ENCODE measurements at regions not wholly inside any gene's neighbourhood (a gene's known extent, or its start where the extent isn't known, plus 50 kb on each side); places are given as distances from the start of the nearest gene placed in this dataset.

DNA sequence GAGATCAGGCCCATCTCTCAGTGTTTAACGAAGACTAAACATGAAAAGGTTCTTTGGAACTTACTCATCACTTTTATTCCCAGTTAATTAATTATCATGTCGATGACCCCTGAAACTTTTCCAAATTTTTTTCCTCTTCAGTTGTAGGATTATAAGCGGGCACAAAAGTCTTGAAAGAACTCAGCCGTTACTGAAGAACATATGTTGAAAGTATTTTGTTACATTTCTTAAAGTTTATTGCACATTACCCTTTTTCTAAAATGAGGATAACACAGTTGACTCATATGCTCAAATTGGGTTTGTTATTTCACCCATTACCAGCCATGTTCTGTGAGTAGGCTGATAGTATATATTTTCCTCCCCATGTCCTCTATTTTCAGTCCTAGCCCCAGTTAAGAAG, 75.9 kb upstream of the COL3A1 start:
- no peak for TF ChIP-seq CTCF (IDR thresholded peaks at IDR 0.05; ENCODE audit: insufficient read depth in 1 of 2, low read depth in 1 of 2, low read length in 1 of 2, severe bottlenecking in 1 of 2, unreplicated experiment in 1 of 2)
- ChIA-PET POLR2A (no interaction called here), CTCF (no interaction called here)
- Mint-ChIP-seq H3K27me3 (ENCODE audit: insufficient read depth, unreplicated experiment) (no peaks in the 10 kb centered on the region), H3K4me3 (ENCODE audit: unreplicated experiment) (no peak overlapping the region), H3K27ac (ENCODE audit: unreplicated experiment) (no peak overlapping the region), H3K36me3 (ENCODE audit: insufficient read depth, unreplicated experiment) (no peaks in the 10 kb centered on the region), H3K9me3 (ENCODE audit: unreplicated experiment) (no peaks in the 10 kb centered on the region), H3K4me1 (ENCODE audit: low read depth, unreplicated experiment) (no peaks in the 10 kb centered on the region)
- Histone ChIP-seq H3K36me3 (ENCODE audit: control insufficient read depth, insufficient read depth, low read length) (no peaks in the 10 kb centered on the region), H3K4me1 (no peaks in the 10 kb centered on the region), H3K4me3 (ENCODE audit: low read depth, low read length) (no peak overlapping the region), H3K27me3 (replicated peaks; ENCODE audit: control insufficient read depth, insufficient read depth, low read length) (no peaks in the 10 kb centered on the region), H3K9me3 (no peaks in the 10 kb centered on the region)
- DNase-seq, result no peak
- intact Hi-C loops (cut with micrococcal nuclease; ENCODE audit: unreplicated experiment), result no loop called here
- BruUV-seq (replicated peaks), result no TSS peak

DNA sequence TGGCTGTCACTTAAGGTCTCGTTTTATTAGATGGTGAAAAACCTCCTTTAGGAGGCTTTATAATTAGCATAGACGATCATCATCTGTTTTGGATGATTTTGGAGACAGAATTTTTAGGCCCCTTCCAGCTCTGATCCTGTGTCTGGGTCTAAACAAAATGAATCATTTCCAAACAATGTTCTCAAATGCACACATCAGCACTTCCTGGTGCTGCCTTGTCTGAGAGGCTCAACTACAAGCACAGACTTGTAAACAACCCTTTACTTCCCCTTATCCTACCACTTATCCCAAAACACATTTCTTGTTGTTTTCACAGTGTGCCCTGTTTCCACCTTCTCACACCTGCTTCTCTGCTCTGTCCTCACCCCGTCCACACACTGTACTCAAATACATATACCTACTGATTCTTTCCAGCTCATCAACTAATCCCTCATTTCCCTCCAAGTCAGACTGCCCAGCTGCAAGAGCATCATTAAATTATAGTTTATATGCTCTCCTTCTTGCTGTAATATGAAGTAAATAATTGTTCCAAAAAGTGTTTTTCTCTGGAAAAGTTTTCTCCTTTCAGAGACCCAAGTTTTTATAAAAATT, 71.2 kb upstream of the COL3A1 start:
- Mint-ChIP-seq H3K36me3 (ENCODE audit: insufficient read depth, unreplicated experiment) (no peaks in the 10 kb centered on the region), H3K27ac (ENCODE audit: unreplicated experiment) (no peak overlapping the region), H3K9me3 (ENCODE audit: unreplicated experiment) (no peaks in the 10 kb centered on the region), H3K27me3 (ENCODE audit: insufficient read depth, unreplicated experiment) (no peaks in the 10 kb centered on the region), H3K4me3 (ENCODE audit: unreplicated experiment) (no peak overlapping the region), H3K4me1 (ENCODE audit: low read depth, unreplicated experiment) (no peaks in the 10 kb centered on the region)
- no peak for DNase-seq
- no peak overlapping the region for H3K4me3 ChIP-seq (ENCODE audit: low read depth, low read length)
- no peaks in the 10 kb centered on the region for H3K4me1 ChIP-seq
- no TSS peak for BruUV-seq (replicated peaks)
- H3K36me3 ChIP-seq (ENCODE audit: control insufficient read depth, insufficient read depth, low read length), result no peaks in the 10 kb centered on the region
- H3K9me3 ChIP-seq, result no peaks in the 10 kb centered on the region
- CTCF ChIA-PET, result no interaction called here
- POLR2A ChIA-PET, result no interaction called here
- H3K27me3 ChIP-seq (replicated peaks; ENCODE audit: control insufficient read depth, insufficient read depth, low read length), result no peaks in the 10 kb centered on the region
- TF ChIP-seq CTCF (IDR thresholded peaks at IDR 0.05; ENCODE audit: insufficient read depth in 1 of 2, low read depth in 1 of 2, low read length in 1 of 2, severe bottlenecking in 1 of 2, unreplicated experiment in 1 of 2), result no peak
- intact Hi-C loops (cut with micrococcal nuclease; ENCODE audit: unreplicated experiment), result no loop called here

DNA sequence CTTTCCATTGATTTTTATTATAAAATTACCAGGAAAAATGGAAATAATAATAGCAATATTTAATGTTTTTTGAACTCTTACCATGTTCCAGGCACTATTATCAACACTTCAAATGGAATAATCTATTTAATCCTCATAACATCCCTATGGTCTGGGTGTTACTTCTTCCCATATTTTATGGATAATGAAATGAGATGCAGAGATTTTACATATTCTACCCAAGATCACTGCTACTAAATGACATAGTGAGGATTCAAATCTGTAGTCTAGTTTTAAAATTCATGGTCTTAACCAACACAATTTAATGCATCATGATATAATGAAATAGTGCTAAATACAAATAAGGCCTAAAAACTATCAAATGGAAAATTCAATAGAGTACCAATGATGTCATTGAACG, 70.4 kb upstream of the COL3A1 start:
- no peaks in the 10 kb centered on the region for H3K9me3 ChIP-seq
- no peaks in the 10 kb centered on the region for H3K36me3 ChIP-seq (ENCODE audit: control insufficient read depth, insufficient read depth, low read length)
- BruUV-seq (replicated peaks), result no TSS peak
- H3K4me1 ChIP-seq, result no peaks in the 10 kb centered on the region
- Mint-ChIP-seq H3K4me1 (ENCODE audit: low read depth, unreplicated experiment) (no peaks in the 10 kb centered on the region), H3K9me3 (ENCODE audit: unreplicated experiment) (peaks cover under 1% of the 10 kb centered on the region), H3K36me3 (ENCODE audit: insufficient read depth, unreplicated experiment) (no peaks in the 10 kb centered on the region), H3K27ac (ENCODE audit: unreplicated experiment) (no peak overlapping the region), H3K4me3 (ENCODE audit: unreplicated experiment) (no peak overlapping the region), H3K27me3 (ENCODE audit: insufficient read depth, unreplicated experiment) (no peaks in the 10 kb centered on the region)
- H3K27me3 ChIP-seq (replicated peaks; ENCODE audit: control insufficient read depth, insufficient read depth, low read length), result no peaks in the 10 kb centered on the region
- intact Hi-C loops (cut with micrococcal nuclease; ENCODE audit: unreplicated experiment), result no loop called here
- CTCF ChIA-PET, result no interaction called here
- POLR2A ChIA-PET, result no interaction called here
- no peak for DNase-seq
- no peak overlapping the region for H3K4me3 ChIP-seq (ENCODE audit: low read depth, low read length)
- no peak for TF ChIP-seq CTCF (IDR thresholded peaks at IDR 0.05; ENCODE audit: insufficient read depth in 1 of 2, low read depth in 1 of 2, low read length in 1 of 2, severe bottlenecking in 1 of 2, unreplicated experiment in 1 of 2)

Measured in Caco-2 (cell line).